ENCODE measurements at regions not wholly inside any gene's neighbourhood (a gene's known extent, or its start where the extent isn't known, plus 50 kb on each side); places are given as distances from the start of the nearest gene placed in this dataset.

DNA sequence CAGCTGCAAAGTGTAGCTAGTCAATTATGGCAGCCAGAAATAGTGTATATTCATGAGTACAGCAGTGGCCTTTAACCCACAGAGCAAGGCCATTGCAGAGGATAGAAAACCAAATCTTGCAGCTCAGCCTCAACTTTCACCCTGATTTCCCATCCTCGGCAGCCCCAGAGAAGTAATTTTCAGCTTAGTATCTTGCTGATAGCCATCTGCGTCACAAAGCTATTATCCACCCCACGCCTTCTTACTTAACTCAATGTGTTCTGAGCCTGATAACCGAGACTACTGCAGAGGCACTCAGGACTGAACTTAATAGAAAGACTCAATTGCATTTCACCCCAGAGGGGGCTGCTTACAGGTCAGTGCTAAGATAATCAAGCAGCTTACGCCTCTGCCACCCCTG, 174.5 kb upstream of the MAOA start:
- Histone ChIP-seq H3K9me3 (ENCODE audit: control insufficient read depth, insufficient read depth, low read depth, low read length) (no peaks in the 10 kb centered on the region), H3K27ac (ENCODE audit: extremely low read depth, low read depth, low read length) (no peak overlapping the region), H3K36me3 (ENCODE audit: control insufficient read depth in 2 of 2, insufficient read depth in 1 of 2, low read length in 2 of 2) (no peaks in the 10 kb centered on the region), H3K4me3 (ENCODE audit: low read depth, low read length) (no peak overlapping the region), H3K4me1 (ENCODE audit: control insufficient read depth, insufficient read depth, low read length) (no peaks in the 10 kb centered on the region)
- TF ChIP-seq, protein P1, sequence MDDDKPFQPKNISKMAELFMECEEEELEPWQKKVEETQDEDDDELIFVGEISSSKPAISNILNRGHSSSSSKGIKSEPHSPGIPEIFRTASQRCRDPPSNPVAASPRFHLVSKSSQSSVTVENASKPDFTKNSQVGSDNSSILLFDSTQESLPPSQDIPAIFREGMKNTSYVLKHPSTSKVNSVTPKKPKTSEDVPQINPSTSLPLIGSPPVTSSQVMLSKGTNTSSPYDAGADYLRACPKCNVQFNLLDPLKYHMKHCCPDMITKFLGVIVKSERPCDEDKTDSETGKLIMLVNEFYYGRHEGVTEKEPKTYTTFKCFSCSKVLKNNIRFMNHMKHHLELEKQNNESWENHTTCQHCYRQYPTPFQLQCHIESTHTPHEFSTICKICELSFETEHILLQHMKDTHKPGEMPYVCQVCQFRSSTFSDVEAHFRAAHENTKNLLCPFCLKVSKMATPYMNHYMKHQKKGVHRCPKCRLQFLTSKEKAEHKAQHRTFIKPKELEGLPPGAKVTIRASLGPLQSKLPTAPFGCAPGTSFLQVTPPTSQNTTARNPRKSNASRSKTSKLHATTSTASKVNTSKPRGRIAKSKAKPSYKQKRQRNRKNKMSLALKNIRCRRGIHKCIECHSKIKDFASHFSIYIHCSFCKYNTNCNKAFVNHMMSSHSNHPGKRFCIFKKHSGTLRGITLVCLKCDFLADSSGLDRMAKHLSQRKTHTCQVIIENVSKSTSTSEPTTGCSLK (tag by site-specific recombination; IDR thresholded peaks at IDR 0.05), result no peak
- TF ChIP-seq MYNN (tag by site-specific recombination; IDR thresholded peaks at IDR 0.05; ENCODE audit: borderline replicate concordance) (no peak), ZNF366 (tag by site-specific recombination; conservative IDR thresholded peaks at IDR 0.05) (no peak), ZNF600 (tag by site-specific recombination; IDR thresholded peaks at IDR 0.05) (no peak), ZNF558 (tag by site-specific recombination; IDR thresholded peaks at IDR 0.05) (no peak)
- POLR2A ChIA-PET, result no interaction called here
- CTCF ChIA-PET, result interaction anchor here (0.9 kb wide), 1 partner anchor 133 kb away, joined by 5 read pairs; no protein-coding TSS in a partner anchor

DNA sequence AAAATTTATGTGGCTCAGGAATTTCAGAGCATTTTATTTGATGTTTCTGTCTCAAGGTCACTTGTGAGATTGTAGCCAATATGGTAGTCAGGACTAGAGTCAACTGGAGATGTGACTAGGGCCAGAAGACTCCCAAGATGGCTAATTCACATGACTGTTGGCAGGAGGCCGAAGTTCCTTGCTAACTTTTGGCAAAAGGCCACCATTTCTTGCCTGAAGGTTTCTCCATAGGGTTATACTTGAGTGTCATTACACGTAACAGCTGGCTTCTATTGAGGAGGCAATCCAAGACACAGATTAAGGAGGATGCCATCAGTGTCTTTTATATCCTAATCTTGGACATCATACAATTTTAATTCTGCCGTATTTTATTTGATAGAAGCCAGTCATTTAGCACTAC, 162.3 kb upstream of the MAOA start:
- no peak overlapping the region for H3K4me3 ChIP-seq (ENCODE audit: low read depth, low read length)
- no peak overlapping the region for H3K27ac ChIP-seq (ENCODE audit: extremely low read depth, low read depth, low read length)
- H3K36me3 ChIP-seq (ENCODE audit: control insufficient read depth in 2 of 2, insufficient read depth in 1 of 2, low read length in 2 of 2), result no peaks in the 10 kb centered on the region
- TF ChIP-seq ZNF394 (tag by site-specific recombination; IDR thresholded peaks at IDR 0.05; ENCODE audit: borderline replicate concordance), result no peak
- no peak for TF ChIP-seq ZNF391 (tag by site-specific recombination; IDR thresholded peaks at IDR 0.05; ENCODE audit: borderline replicate concordance, low read depth)
- no peak for TF ChIP-seq ZNF292 (tag by site-specific recombination; IDR thresholded peaks at IDR 0.05; ENCODE audit: borderline replicate concordance, low read depth)
- TF ChIP-seq ZNF214 (tag by site-specific recombination; IDR thresholded peaks at IDR 0.05; ENCODE audit: borderline replicate concordance), result no peak
- TF ChIP-seq MYNN (tag by site-specific recombination; IDR thresholded peaks at IDR 0.05; ENCODE audit: borderline replicate concordance), result no peak
- no peak for TF ChIP-seq ZNF785 (tag by site-specific recombination; IDR thresholded peaks at IDR 0.05)
- no peak for TF ChIP-seq SP2 (tag by site-specific recombination; IDR thresholded peaks at IDR 0.05)
- no peaks in the 10 kb centered on the region for H3K9me3 ChIP-seq (ENCODE audit: control insufficient read depth, insufficient read depth, low read depth, low read length)
- no peaks in the 10 kb centered on the region for H3K4me1 ChIP-seq (ENCODE audit: control insufficient read depth, insufficient read depth, low read length)
- ChIA-PET CTCF (no interaction called here), POLR2A (no interaction called here)

DNA sequence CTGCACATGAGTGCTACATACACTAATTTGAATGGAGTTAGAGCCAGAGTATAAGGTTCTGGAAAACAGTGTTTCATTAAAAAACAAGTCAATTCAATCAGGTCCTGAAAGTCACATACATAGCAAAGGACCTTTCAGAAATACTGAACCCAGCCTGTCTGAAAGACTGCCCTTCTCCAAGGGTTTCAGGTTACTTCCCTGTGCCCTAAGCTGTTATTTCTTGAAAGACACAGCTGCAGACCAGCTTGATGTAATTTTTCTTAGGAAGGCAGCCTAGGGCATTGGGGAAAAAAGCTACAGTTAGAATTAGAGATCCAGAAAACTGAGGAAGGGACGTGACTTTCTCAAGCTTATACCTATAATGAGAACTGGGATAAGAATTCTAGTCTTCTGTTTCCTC, 155.9 kb upstream of the MAOA start:
- H3K4me1 ChIP-seq (ENCODE audit: control insufficient read depth, insufficient read depth, low read length), result no peaks in the 10 kb centered on the region

DNA sequence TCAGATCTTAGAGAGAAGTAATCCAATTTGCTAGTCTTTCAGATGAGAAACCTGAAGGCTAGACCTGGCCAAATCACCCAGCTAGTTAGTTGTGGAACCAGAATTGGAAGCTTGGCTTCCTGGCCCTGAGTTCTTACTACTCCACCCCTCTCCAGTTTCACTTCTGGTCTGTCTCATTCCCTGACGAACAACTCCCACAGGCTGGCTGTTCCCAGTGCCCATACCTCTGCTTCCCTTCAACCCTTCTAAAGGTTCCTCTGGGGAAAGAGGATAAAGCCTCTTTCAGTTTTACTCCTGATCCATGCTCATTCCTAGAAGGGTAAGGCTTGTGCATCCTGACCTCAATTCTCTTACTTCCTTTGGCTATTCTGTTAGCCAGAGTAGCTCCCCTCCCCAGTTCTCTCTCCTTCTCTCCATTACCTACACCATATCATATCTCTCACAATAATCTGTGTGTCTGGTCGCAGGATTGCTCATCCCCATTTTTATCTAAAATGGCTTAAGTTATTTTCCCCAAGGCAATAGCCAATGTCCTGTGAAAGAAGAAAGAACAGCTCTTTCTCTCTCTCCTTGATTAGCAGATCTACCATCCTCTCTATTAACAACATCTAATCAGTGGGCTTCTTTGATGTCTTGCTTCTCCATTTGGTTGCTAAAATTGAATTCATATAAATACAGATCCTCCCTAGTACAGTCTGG, 155.0 kb upstream of the MAOA start:
- Histone ChIP-seq H3K4me1 (ENCODE audit: control insufficient read depth, insufficient read depth, low read length) (no peaks in the 10 kb centered on the region), H3K9me3 (ENCODE audit: control insufficient read depth, insufficient read depth, low read depth, low read length) (no peaks in the 10 kb centered on the region), H3K36me3 (ENCODE audit: control insufficient read depth in 2 of 2, insufficient read depth in 1 of 2, low read length in 2 of 2) (no peaks in the 10 kb centered on the region), H3K27ac (ENCODE audit: extremely low read depth, low read depth, low read length) (no peak overlapping the region), H3K4me3 (ENCODE audit: low read depth, low read length) (no peak overlapping the region)
- ChIA-PET CTCF (interaction anchor here (0.5 kb wide), 1 partner anchor 9 kb away, joined by 3 read pairs; no protein-coding TSS in a partner anchor), POLR2A (no interaction called here)
- TF ChIP-seq, protein P2, sequence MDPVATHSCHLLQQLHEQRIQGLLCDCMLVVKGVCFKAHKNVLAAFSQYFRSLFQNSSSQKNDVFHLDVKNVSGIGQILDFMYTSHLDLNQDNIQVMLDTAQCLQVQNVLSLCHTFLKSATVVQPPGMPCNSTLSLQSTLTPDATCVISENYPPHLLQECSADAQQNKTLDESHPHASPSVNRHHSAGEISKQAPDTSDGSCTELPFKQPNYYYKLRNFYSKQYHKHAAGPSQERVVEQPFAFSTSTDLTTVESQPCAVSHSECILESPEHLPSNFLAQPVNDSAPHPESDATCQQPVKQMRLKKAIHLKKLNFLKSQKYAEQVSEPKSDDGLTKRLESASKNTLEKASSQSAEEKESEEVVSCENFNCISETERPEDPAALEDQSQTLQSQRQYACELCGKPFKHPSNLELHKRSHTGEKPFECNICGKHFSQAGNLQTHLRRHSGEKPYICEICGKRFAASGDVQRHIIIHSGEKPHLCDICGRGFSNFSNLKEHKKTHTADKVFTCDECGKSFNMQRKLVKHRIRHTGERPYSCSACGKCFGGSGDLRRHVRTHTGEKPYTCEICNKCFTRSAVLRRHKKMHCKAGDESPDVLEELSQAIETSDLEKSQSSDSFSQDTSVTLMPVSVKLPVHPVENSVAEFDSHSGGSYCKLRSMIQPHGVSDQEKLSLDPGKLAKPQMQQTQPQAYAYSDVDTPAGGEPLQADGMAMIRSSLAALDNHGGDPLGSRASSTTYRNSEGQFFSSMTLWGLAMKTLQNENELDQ (tag by site-specific recombination; IDR thresholded peaks at IDR 0.05; ENCODE audit: low read depth), result no peak
- TF ChIP-seq ZNF837 (tag by site-specific recombination; IDR thresholded peaks at IDR 0.05) (no peak), ZFHX2 (tag by site-specific recombination; conservative IDR thresholded peaks at IDR 0.05) (no peak), ZBTB20 (tag by site-specific recombination; IDR thresholded peaks at IDR 0.05) (no peak), WT1 (tag by site-specific recombination; IDR thresholded peaks at IDR 0.05) (no peak)
- TF ChIP-seq, protein P3, sequence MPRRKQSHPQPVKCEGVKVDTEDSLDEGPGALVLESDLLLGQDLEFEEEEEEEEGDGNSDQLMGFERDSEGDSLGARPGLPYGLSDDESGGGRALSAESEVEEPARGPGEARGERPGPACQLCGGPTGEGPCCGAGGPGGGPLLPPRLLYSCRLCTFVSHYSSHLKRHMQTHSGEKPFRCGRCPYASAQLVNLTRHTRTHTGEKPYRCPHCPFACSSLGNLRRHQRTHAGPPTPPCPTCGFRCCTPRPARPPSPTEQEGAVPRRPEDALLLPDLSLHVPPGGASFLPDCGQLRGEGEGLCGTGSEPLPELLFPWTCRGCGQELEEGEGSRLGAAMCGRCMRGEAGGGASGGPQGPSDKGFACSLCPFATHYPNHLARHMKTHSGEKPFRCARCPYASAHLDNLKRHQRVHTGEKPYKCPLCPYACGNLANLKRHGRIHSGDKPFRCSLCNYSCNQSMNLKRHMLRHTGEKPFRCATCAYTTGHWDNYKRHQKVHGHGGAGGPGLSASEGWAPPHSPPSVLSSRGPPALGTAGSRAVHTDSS (tag by site-specific recombination; IDR thresholded peaks at IDR 0.05), result no peak
- TF ChIP-seq, protein P4, sequence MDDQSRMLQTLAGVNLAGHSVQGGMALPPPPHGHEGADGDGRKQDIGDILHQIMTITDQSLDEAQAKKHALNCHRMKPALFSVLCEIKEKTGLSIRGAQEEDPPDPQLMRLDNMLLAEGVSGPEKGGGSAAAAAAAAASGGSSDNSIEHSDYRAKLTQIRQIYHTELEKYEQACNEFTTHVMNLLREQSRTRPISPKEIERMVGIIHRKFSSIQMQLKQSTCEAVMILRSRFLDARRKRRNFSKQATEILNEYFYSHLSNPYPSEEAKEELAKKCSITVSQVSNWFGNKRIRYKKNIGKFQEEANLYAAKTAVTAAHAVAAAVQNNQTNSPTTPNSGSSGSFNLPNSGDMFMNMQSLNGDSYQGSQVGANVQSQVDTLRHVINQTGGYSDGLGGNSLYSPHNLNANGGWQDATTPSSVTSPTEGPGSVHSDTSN (CRISPR knock-in tag; IDR thresholded peaks at IDR 0.05), result no peak

More for the DNA sequence above, 155.9 kb upstream of the MAOA start:
- Histone ChIP-seq H3K4me3 (ENCODE audit: low read depth, low read length) (no peak overlapping the region), H3K36me3 (ENCODE audit: control insufficient read depth in 2 of 2, insufficient read depth in 1 of 2, low read length in 2 of 2) (no peaks in the 10 kb centered on the region), H3K27ac (ENCODE audit: extremely low read depth, low read depth, low read length) (no peak overlapping the region), H3K9me3 (ENCODE audit: control insufficient read depth, insufficient read depth, low read depth, low read length) (no peaks in the 10 kb centered on the region)
- CTCF ChIA-PET, result interaction anchor here (0.5 kb wide), 1 partner anchor 10 kb away, joined by 3 read pairs; no protein-coding TSS in a partner anchor
- TF ChIP-seq ZNF791 (tag by site-specific recombination; IDR thresholded peaks at IDR 0.05) (no peak), HOXD13 (CRISPR knock-in tag; IDR thresholded peaks at IDR 0.05; ENCODE audit: borderline replicate concordance) (no peak), ZNF701 (tag by site-specific recombination; IDR thresholded peaks at IDR 0.05) (no peak), ZNF138 (tag by site-specific recombination; IDR thresholded peaks at IDR 0.05; ENCODE audit: borderline replicate concordance) (no peak), ZNF239 (tag by site-specific recombination; IDR thresholded peaks at IDR 0.05) (no peak), EGR2 (tag by site-specific recombination; IDR thresholded peaks at IDR 0.05; ENCODE audit: low read depth) (no peak), ZSCAN30 (tag by site-specific recombination; IDR thresholded peaks at IDR 0.05) (no peak), GLIS1 (tag by site-specific recombination; IDR thresholded peaks at IDR 0.05) (no peak), ZNF585B (tag by site-specific recombination; IDR thresholded peaks at IDR 0.05) (no peak)
- POLR2A ChIA-PET, result no interaction called here
